Uterus (tissue), 3 donors: ENCODE measurements at regions not wholly inside any gene's neighbourhood (a gene's known extent, or its start where the extent isn't known, plus 50 kb on each side); places are given as distances from the start of the nearest gene placed in this dataset.

Experiments used
- DNase-seq, 2 donors: peaks; one replicate each; pipeline ENCODE4 v3.0.0-alpha.2; 2019 to 2020
- H3K27ac ChIP-seq, 2 donors: fragments of 200-600 bp; sonication (generic); 1 replicate in 1 of 2; 2 replicates in 1 of 2; pipeline ENCODE4 v1.5.1; 2016 to 2018
- H3K27me3 ChIP-seq, 2 donors: fragments of 200-600 bp; sonication (generic); one replicate each; pipeline ENCODE4 v1.5.1; 2018 to 2019; ENCODE audit warnings: control low read depth in 1 of 2
- H3K36me3 ChIP-seq, 2 donors: fragments of 200-600 bp; sonication (generic); one replicate each; pipeline ENCODE4 v1.5.1; 2019; ENCODE audit warnings: control low read depth in 1 of 2
- H3K4me1 ChIP-seq, 2 donors: fragments of 200-600 bp; sonication (generic); one replicate each; pipeline ENCODE4 v1.5.1; 2018 to 2019; ENCODE audit warnings: control low read depth in 1 of 2
- H3K4me3 ChIP-seq, 2 donors: fragments of 200-600 bp; sonication (generic); 1 replicate in 1 of 2; 2 replicates in 1 of 2; pipeline ENCODE4 v1.5.1; 2018 to 2019; ENCODE audit warnings: mild to moderate bottlenecking in 1 of 2
- H3K9me3 ChIP-seq, 2 donors: fragments of 200-600 bp; sonication (generic); one replicate each; pipeline ENCODE4 v1.5.1; 2019; ENCODE audit warnings: control low read depth in 1 of 2
- CTCF ChIP-seq, 4 experiments: fragments of 200-600 bp in 2 of 4; fragments of 450-650 bp in 2 of 4; sonication (generic) in 2 of 4; IDR thresholded peaks; one replicate each; pipeline ENCODE4 v1.5.1; 2016 to 2019; ENCODE audit warnings: antibody characterized with exemption in 4 of 4, mild to moderate bottlenecking in 2 of 4, moderate library complexity in 1 of 4
- POLR2A ChIP-seq, 2 donors: fragments of 450-650 bp; IDR thresholded peaks; one replicate each; pipeline ENCODE4 v1.6.1; 2016; ENCODE audit warnings: antibody characterized with exemption in 2 of 2, mild to moderate bottlenecking in 1 of 2, moderate library complexity in 1 of 2
- intact Hi-C: fragments of 100-400 bp; cut with DNase I; formaldehyde crosslinking; loops from one replicate; pipeline ENCODE4 v1.15.1; 2023; ENCODE audit warnings: low total_unique reads
- donor health status: DM: yes; HTN: yes; CAD: no.

GRCh38 chr6:14756340-14756739 is 489.5 kb upstream of the JARID2 start:
- H3K27me3 ChIP-seq = no peaks in the 10 kb centered on the region
- H3K36me3 ChIP-seq = no peaks in the 10 kb centered on the region
- TF ChIP-seq POLR2A (IDR thresholded peaks at IDR 0.05) (no peak), CTCF (IDR thresholded peaks at IDR 0.05) (no peak)
- H3K4me1 ChIP-seq = no peaks in the 10 kb centered on the region
- no peak overlapping the region for H3K4me3 ChIP-seq
- DNase-seq = no peak
- no peak overlapping the region for H3K27ac ChIP-seq
- no peaks in the 10 kb centered on the region for H3K9me3 ChIP-seq
- intact Hi-C loops = no loop called here

- Histone ChIP-seq H3K9me3 (no peaks in the 10 kb centered on the region), H3K27ac (no peak overlapping the region), H3K36me3 (no peaks in the 10 kb centered on the region), H3K27me3 (no peaks in the 10 kb centered on the region), H3K4me3 (no peak overlapping the region), H3K4me1 (no peaks in the 10 kb centered on the region)
- no peak for DNase-seq
- intact Hi-C loops = no loop called here
- TF ChIP-seq CTCF (IDR thresholded peaks at IDR 0.05) = no peak
- TF ChIP-seq POLR2A (IDR thresholded peaks at IDR 0.05) = no peak
Measured at GRCh38 chr6:14757014-14757413, 488.9 kb upstream of the JARID2 start.

GRCh38 chr6:14757418-14757817 is 488.5 kb upstream of the JARID2 start:
- DNase-seq = no peak
- no peaks in the 10 kb centered on the region for H3K9me3 ChIP-seq
- intact Hi-C loops = no loop called here
- H3K4me1 ChIP-seq = no peaks in the 10 kb centered on the region
- H3K4me3 ChIP-seq = no peak overlapping the region
- H3K36me3 ChIP-seq = no peaks in the 10 kb centered on the region
- H3K27ac ChIP-seq = no peak overlapping the region
- TF ChIP-seq POLR2A (IDR thresholded peaks at IDR 0.05) (no peak), CTCF (IDR thresholded peaks at IDR 0.05) (no peak)
- H3K27me3 ChIP-seq = no peaks in the 10 kb centered on the region

- TF ChIP-seq POLR2A (IDR thresholded peaks at IDR 0.05) (no peak), CTCF (IDR thresholded peaks at IDR 0.05) (no peak)
- Histone ChIP-seq H3K9me3 (no peaks in the 10 kb centered on the region), H3K4me3 (no peak overlapping the region), H3K27ac (no peak overlapping the region), H3K36me3 (no peaks in the 10 kb centered on the region), H3K27me3 (no peaks in the 10 kb centered on the region), H3K4me1 (no peaks in the 10 kb centered on the region)
- DNase-seq = no peak
- intact Hi-C loops = no loop called here
Measured at GRCh38 chr6:14758421-14759081, 487.3 kb upstream of the JARID2 start.

- no peak overlapping the region for H3K27ac ChIP-seq
- no peaks in the 10 kb centered on the region for H3K36me3 ChIP-seq
- H3K4me3 ChIP-seq = no peak overlapping the region
- no peaks in the 10 kb centered on the region for H3K9me3 ChIP-seq
- no peak for TF ChIP-seq POLR2A (IDR thresholded peaks at IDR 0.05)
- no peak for TF ChIP-seq CTCF (IDR thresholded peaks at IDR 0.05)
- no peaks in the 10 kb centered on the region for H3K27me3 ChIP-seq
- intact Hi-C loops = no loop called here
- no peaks in the 10 kb centered on the region for H3K4me1 ChIP-seq
- no peak for DNase-seq
Measured at GRCh38 chr6:14759976-14760672, 485.7 kb upstream of the JARID2 start.
